ENCODE measurements at regions not wholly inside any gene's neighbourhood (a gene's known extent, or its start where the extent isn't known, plus 50 kb on each side); places are given as distances from the start of the nearest gene placed in this dataset.

DNA sequence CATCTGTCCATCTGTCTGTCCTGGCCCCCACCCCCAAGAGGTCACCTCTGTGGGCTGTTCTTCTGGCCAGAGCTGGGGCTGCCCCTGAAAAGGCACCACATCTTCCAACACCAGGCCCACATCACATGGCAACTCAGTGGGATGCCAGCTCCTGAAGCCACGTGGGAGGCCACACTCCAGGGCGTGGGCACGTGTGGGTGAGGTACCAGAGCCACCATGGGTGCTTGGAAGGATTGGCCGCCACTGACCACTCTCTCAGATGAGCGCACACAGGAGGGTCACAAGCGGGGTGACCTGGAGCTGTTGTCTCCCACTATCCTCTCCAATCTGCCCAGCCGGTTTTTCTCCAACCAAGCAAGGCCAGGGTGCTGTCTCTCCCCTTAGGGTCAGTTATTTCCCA lies 197.9 kb downstream of the TFCP2L1 start:
- TF ChIP-seq EGR1 (IDR thresholded peaks at IDR 0.05) = no peak
- TF ChIP-seq RAD21 (IDR thresholded peaks at IDR 0.05; ENCODE audit: low read depth) = no peak
